GM21360 (cell line): ENCODE measurements at regions not wholly inside any gene's neighbourhood (a gene's known extent, or its start where the extent isn't known, plus 50 kb on each side); places are given as distances from the start of the nearest gene placed in this dataset.

ENCODE experiments used
- ATAC-seq: cut with Tn5 transposase; IDR thresholded peaks from one replicate; pipeline ENCODE4 v1.9.1; 2021; ENCODE audit warnings: mild to moderate bottlenecking, moderate library complexity; ENCODE audit not compliant: unreplicated experiment

DNA sequence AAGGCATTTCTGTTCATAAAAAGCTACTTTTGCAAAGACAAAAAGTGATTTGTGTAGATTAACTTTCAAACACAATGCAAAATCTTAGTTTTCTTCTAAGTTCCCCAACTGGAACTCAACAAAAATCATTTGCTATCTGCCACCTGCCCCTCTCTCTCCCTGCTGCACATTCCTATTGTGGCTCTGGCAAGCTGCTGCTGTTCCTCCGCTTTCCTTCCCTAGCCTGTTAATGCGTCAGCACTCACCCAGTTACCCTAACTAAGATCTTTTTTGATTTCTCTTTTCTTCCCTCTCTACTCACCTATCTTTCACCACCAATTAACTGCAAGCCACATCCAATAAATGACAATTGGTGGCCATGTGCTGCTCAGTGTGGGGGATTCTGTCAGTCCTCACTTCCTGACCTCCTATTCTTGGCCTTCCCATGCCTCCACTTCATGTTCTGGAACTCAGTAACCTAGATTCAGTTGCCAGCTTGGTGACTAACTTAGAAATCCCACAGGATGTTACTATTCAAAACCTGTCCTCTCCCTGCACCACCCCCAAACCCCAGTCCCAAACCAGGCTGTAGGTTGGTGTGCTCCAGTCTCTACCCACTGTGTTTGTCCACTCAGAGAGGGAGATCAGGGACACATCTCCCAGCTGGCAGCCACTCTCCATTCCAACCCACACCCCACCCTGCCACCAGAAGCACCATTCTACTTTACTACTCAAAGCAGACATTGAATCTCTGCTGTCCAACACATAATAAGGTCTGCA lies 140.2 kb upstream of the CTTNBP2 start:
- ATAC-seq: no peak

GRCh38 chr7:118022546-118022945 lies 149.3 kb upstream of the CTTNBP2 start:
- ATAC-seq: no peak

GRCh38 chr7:118026791-118027190 lies 153.6 kb upstream of the CTTNBP2 start:
- no peak for ATAC-seq

GRCh38 chr7:118028226-118028625 lies 155.0 kb upstream of the CTTNBP2 start:
- no peak for ATAC-seq

DNA sequence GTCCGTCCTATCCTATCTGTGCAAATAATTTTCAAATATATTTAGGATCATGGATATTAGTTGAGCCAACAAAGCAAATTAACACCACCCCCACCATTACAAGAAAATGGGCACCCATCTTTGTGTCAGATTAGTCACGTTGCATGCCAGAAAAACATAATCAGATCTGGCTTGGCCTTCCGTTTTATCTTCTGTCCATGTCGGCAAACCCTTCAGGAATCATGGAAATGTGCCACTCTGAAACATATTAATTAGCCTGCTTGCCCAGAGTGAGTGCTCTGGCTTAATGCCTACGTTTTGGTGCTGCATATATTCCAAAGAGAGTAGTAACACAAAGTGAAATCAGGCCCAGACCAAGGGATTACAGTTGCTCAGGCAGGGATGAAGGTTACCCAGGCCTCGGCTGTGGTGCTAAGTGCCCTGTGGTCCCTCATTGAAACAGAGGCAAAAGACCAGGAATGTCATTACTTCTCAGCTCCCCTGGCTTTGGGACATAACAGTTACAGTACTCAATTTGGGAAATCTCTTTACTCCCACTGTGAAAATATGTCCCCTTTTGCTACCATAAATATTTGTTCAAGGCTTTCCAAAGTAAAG lies 154.0 kb upstream of the LSM8 start:
- ATAC-seq: no peak

DNA sequence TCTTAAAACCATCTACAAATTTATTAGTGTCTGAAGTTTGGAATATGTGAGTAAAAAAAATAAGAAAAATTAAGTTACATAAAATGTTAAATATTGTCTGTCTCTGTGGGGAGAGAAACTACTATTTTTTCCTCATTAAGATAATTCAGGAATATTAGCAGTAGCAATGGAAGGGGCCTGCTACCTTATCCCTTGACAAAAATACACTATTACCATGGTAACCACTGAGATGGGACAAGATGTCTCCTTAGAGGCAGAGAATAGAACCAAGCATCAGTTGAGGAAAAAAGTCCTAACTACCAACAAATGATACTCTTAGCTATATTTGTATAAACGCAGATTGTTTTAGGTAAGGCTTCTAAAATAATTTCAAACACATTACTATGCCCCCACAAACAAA lies 150.7 kb upstream of the LSM8 start:
- no peak for ATAC-seq

DNA sequence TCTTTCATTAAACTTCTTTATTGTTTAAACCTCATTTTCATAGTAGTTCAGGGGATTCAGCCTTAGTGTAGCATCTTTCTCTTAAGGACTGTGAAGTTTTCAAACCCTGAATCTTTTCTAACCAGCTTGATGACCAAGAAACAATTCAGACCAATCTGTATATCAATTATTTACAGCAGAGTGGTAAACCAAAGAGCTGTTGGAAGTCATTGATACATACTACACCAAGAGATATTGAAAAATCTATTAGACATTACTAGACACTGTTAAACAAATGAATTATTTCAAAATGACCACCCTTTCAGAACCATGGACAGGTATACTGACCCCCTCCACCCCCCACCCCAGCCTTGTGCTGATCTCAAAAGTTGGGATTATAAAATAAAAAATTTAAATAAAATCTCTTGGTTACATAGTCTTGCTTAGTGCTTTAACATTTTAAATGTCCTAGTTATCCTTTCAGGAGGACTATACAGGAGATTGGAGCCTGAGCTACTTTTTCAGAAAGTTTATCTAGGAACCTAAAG lies 143.9 kb upstream of the LSM8 start:
- no peak for ATAC-seq

DNA sequence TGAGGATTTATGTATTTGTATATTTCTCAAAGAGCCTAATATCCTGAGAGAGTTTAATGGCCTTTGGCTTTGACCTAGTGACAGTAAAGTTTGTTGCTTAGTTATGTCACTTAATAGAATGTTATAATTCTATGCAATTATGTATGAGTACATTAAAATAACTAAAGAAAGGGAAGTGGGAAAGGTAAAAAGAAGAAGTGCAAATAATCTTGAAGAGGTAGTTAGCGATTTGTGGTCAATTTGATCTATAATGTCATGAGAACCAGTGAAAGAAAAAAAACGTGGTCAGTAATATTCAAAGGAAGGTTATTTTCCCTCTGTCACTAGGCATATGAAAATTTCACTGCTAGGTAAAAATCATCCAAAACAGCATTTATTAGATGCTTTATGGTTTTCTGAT lies 143.4 kb upstream of the LSM8 start:
- no peak for ATAC-seq

DNA sequence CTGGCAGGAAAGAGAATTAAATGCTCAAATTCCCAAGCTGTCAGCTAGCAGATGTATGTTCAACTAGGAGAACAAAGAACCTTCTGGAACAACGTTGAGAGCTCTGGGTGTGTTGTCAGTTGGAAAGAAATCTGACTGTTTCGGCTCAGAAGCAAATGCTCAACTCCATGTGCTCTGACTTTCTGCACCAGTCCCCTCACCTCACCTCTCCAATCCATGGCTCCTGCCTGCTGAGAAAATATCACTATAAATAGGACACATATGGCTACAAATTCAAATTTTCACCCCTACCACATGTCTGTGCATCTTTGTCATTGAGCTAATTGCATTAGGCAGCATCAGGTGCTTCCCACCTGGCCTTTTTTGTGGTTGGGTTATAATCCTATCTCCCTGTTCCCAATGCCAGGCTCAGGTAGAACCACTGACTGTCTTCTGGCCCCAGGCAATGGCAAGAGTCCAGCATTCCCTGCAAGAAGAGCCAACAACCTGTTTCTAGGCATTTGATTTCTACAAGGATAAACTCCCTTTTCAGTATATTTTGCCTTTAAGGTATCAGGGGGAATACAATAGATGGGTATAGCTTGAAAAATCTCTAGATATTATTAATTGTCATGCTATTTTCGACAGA lies 142.6 kb upstream of the LSM8 start:
- no peak for ATAC-seq

GRCh38 chr7:118045629-118046028 lies 138.3 kb upstream of the LSM8 start:
- no peak for ATAC-seq

DNA sequence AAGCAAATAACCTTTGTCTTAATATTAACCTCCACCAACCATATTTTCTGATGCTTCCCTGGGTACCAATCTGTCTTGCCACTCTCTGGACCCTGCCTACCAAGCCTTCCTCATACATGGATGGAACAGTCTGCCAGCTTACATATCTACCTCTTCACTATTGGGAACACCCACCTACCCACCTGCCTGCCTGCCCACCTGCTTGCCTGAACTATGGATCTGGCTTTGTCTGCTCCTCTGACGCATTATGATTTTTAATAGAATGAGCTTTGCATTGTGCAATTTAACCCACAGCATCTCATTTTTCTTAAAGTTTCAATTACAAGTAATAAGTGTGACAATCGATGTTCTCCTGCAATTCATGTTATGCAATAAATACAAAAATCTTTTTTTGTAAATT lies 137.9 kb upstream of the LSM8 start:
- ATAC-seq: no peak

DNA sequence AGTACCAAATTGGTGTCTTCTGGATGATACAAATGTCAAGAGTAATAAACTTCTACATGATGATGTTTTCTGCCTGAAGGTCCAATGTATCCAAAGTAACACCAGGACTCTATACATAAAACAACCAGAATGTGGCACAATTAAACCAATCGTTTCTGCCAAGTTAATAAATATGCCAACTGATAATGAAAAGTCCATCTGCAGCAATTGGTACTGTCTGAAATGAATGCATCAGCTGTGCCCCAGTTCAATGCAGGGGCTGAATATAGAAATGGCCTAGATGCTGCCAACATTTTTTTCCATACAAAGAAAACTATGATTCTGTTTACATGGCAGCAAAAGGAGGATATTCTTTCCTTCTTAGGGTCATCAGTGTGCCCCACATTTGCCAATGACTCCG lies 137.2 kb upstream of the LSM8 start:
- ATAC-seq: no peak

- no peak for ATAC-seq
Observed at GRCh38 chr7:118052336-118052735, 131.6 kb upstream of the LSM8 start.

DNA sequence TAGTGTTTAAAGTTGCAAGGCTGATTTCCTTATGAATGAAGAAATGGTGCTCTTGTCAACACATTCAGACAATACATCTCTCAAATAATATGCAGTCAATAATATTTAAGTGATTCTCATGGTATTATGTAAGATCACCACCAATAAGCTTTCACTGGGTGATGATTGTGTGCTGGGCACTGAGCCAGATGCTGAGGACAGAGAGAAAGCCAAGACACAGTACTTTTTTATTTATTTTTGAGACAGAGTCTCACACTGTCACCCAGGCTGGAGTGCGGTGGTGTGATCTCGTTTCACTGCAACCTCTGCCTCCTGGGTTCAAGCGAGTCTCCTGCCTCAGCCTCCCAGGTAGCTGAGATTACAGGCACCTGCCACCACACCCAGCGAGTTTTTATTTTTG lies 130.6 kb upstream of the LSM8 start:
- no peak for ATAC-seq

DNA sequence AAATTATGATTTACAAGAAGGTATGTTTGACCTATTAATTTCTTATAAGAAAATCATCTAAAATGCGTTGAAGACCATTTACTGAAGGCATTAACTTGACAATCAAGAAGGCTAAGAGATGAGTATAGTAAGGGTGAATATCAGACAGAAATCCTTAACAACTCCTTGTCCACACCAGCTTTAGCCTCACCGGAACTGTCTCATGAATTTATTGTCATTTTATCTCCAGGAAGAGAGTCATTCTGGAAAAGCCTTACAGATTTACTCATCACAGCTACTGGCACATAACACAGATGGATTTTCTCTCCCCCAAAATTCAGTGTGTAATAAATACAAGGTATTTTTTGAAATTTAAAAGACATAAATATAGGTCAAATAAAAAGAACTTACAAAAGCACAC lies 129.4 kb upstream of the LSM8 start:
- no peak for ATAC-seq

- no peak for ATAC-seq
Observed at GRCh38 chr7:118055647-118056046, 128.3 kb upstream of the LSM8 start.

DNA sequence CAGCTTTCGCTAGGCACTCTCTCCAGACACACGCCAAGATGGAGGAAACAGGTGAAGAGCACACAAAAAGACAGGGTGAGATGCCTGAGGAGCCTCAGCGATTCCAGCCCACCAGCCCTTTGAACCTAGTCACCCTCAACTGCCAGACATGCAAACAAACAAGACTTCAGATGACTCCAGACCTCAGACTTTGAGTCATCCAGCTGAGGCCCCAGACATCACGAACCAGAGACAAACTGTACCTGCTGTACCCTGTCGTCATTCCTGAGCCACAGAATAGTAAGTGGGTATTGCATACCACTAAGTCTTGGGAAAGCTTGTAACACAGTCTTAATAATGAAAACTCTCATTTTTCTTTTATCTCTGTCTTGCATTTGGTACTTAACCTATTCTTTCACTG lies 126.6 kb upstream of the LSM8 start:
- ATAC-seq: no peak

GRCh38 chr7:118059209-118059608 lies 124.8 kb upstream of the LSM8 start:
- ATAC-seq: no peak

DNA sequence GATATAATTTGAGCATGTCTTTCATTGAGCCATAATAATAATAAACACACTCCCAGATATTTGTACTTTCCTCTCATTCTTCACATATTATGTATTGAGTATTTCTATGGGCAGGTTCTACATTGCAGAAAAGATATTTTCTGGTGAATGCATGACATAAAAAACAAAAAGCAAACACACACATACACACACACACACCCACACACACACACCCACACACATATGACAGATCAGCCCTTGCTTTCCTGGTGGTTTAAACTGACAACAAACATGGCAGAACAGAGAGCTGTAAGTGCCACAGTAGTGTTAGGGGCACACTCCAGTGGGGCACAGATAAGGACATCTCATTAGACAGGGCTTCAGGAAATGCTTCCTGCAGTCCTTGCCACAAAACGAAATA lies 123.3 kb upstream of the LSM8 start:
- no peak for ATAC-seq

DNA sequence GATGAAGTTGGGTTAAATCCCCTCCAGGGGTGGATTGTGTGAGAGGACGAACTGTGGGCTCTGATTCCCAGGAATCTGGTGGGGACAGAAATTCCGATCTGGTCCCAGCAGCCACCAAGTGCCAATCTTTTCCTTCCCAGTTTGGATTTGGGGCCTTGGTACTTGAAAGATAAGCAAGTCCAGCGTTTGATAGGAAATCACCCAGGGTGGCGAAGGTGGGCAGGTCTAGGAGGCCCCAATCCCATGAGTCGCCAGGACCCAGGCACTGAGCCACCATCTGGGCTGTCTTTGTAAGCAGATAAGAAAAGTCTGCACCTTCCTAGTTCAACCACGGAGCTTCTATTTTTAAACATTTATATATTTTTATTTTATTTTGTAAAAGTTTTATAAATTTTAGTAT lies 122.6 kb upstream of the LSM8 start:
- no peak for ATAC-seq

GRCh38 chr7:118072893-118073674 lies 110.9 kb upstream of the LSM8 start:
- no peak for ATAC-seq
